GM12878 (cell line): ENCODE measurements at regions not wholly inside any gene's neighbourhood (a gene's known extent, or its start where the extent isn't known, plus 50 kb on each side); places are given as distances from the start of the nearest gene placed in this dataset.

ENCODE experiments used
- CREB1 ChIP-seq: IDR thresholded peaks from 2 replicates; pipeline ENCODE4 v1.6.1; 2012; ENCODE audit warnings: low read depth, mild to moderate bottlenecking, inconsistent platforms
- FOXM1 ChIP-seq: IDR thresholded peaks from 2 replicates; pipeline ENCODE4 v1.6.1; 2012; ENCODE audit warnings: low read depth, mild to moderate bottlenecking, inconsistent platforms, low read length, moderate library complexity
- HCFC1 ChIP-seq: fragments of 150-350 bp; IDR thresholded peaks from 2 replicates; pipeline ENCODE4 v1.6.1; 2014; ENCODE audit warnings: low read length
- MXI1 ChIP-seq: fragments of 150-350 bp; IDR thresholded peaks from 2 replicates; pipeline ENCODE4 v1.6.1; 2011; ENCODE audit warnings: low read depth, mild to moderate bottlenecking, inconsistent platforms, low read length, improper control_type of control experiment
- RCOR1 ChIP-seq: conservative IDR thresholded peaks from 2 replicates; pipeline ENCODE4 v1.6.1; 2012; ENCODE audit warnings: low read depth, low read length, improper control_type of control experiment
- SUZ12 ChIP-seq: fragments of 200-600 bp; sonication (generic); IDR thresholded peaks from one replicate; pipeline ENCODE4 v1.6.1; 2018; ENCODE audit warnings: antibody characterized with exemption, mild to moderate bottlenecking; ENCODE audit not compliant: unreplicated experiment
- TAF1 ChIP-seq: IDR thresholded peaks from 2 replicates; pipeline ENCODE4 v1.6.1; 2011; ENCODE audit warnings: mild to moderate bottlenecking, low read depth, low read length, borderline replicate concordance
- TF ChIP-seq, protein P1 (sequence below): IDR thresholded peaks from 2 replicates; pipeline ENCODE4 v1.6.1; 2011; ENCODE audit warnings: borderline replicate concordance, low read depth, mild to moderate bottlenecking, moderate library complexity, mixed read lengths, low read length; ENCODE audit not compliant: insufficient read depth; ENCODE audit errors: extremely low read length
- TF ChIP-seq, protein P2 (sequence below): fragments of 450-650 bp; IDR thresholded peaks from 2 replicates; pipeline ENCODE4 v1.6.1; 2016; ENCODE audit warnings: mild to moderate bottlenecking
- TF ChIP-seq, protein P3 (sequence below), 3 experiments: IDR thresholded peaks in 2 of 3; conservative IDR thresholded peaks in 1 of 3; 2 replicates each; pipeline ENCODE4 v1.5.1; 2011; ENCODE audit warnings: low read depth in 3 of 3, low read length in 3 of 3, mild to moderate bottlenecking in 3 of 3, control low read depth in 2 of 3, moderate library complexity in 2 of 3, inconsistent platforms in 1 of 3, mixed read lengths in 1 of 3; ENCODE audit not compliant: control insufficient read depth in 2 of 3, insufficient read depth in 1 of 3; ENCODE audit errors: extremely low read depth in 1 of 3

DNA sequence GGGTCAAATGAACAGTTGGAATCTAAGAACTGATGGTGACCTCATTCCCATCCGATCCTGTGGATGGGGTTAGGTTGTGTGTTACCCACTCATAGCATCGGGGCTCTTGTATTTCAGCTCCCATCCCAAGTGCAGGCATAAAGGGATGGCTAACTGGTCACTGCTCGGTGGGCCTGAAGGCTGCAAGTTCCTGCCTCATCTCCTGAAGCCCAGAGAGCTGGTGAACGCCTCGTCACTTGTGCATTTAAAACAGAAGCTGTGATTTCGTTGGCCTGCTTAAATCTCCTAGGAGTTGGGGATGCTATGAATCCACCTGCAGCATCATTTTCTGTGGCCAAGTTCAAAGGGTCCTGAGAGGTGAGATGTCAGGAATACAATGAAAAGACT lies 477.0 kb downstream of the TBC1D22A start:
- TF ChIP-seq, protein P1, sequence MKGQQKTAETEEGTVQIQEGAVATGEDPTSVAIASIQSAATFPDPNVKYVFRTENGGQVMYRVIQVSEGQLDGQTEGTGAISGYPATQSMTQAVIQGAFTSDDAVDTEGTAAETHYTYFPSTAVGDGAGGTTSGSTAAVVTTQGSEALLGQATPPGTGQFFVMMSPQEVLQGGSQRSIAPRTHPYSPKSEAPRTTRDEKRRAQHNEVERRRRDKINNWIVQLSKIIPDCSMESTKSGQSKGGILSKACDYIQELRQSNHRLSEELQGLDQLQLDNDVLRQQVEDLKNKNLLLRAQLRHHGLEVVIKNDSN, result no peak
- TF ChIP-seq SUZ12, result no peak
- TF ChIP-seq, protein P2, sequence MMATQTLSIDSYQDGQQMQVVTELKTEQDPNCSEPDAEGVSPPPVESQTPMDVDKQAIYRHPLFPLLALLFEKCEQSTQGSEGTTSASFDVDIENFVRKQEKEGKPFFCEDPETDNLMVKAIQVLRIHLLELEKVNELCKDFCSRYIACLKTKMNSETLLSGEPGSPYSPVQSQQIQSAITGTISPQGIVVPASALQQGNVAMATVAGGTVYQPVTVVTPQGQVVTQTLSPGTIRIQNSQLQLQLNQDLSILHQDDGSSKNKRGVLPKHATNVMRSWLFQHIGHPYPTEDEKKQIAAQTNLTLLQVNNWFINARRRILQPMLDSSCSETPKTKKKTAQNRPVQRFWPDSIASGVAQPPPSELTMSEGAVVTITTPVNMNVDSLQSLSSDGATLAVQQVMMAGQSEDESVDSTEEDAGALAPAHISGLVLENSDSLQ, result no peak
- TF ChIP-seq MXI1, result no peak
- TF ChIP-seq CREB1, result no peak
- TF ChIP-seq, protein P3, sequence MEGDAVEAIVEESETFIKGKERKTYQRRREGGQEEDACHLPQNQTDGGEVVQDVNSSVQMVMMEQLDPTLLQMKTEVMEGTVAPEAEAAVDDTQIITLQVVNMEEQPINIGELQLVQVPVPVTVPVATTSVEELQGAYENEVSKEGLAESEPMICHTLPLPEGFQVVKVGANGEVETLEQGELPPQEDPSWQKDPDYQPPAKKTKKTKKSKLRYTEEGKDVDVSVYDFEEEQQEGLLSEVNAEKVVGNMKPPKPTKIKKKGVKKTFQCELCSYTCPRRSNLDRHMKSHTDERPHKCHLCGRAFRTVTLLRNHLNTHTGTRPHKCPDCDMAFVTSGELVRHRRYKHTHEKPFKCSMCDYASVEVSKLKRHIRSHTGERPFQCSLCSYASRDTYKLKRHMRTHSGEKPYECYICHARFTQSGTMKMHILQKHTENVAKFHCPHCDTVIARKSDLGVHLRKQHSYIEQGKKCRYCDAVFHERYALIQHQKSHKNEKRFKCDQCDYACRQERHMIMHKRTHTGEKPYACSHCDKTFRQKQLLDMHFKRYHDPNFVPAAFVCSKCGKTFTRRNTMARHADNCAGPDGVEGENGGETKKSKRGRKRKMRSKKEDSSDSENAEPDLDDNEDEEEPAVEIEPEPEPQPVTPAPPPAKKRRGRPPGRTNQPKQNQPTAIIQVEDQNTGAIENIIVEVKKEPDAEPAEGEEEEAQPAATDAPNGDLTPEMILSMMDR (IDR thresholded peaks at IDR 0.05 in 2 of 3, conservative IDR thresholded peaks at IDR 0.05 in 1 of 3; ENCODE audit: control insufficient read depth in 2 of 3, extremely low read depth in 1 of 3, insufficient read depth in 1 of 3, low read depth in 3 of 3, low read length in 3 of 3), result no peak
- no peak for TF ChIP-seq RCOR1
- no peak for TF ChIP-seq TAF1
- TF ChIP-seq FOXM1, result no peak
- no peak for TF ChIP-seq HCFC1
